HEK293 (cell line): ENCODE measurements at regions not wholly inside any gene's neighbourhood (a gene's known extent, or its start where the extent isn't known, plus 50 kb on each side); places are given as distances from the start of the nearest gene placed in this dataset.

Experiments used
- CTCF ChIA-PET: fragments of 350-600 bp; formaldehyde crosslinking; extraction: SDS; loops from one replicate; lab custom pipeline; 2021; ENCODE audit warnings: antibody characterized with exemption; lab: Yijun Ruan, JAX
- POLR2A ChIA-PET: fragments of 300-600 bp; formaldehyde crosslinking; extraction: SDS; loops from one replicate; lab custom pipeline; 2020; ENCODE audit warnings: antibody characterized with exemption, inconsistent platforms; lab: Yijun Ruan, JAX
- H3K27ac ChIP-seq: fragments of 200-500 bp; sonication (Bioruptor generic); 2 replicates; pipeline ENCODE4 v1.5.1; 2014; ENCODE audit warnings: low read depth, low read length, control low read depth, inconsistent platforms; ENCODE audit errors: extremely low read depth
- H3K36me3 ChIP-seq, 2 experiments: fragments of 200-500 bp in 1 of 2; sonication (Bioruptor generic) in 1 of 2; 1 replicate in 1 of 2; 2 replicates in 1 of 2; pipeline ENCODE4 v1.5.1; 2014 to 2017; ENCODE audit warnings: inconsistent platforms in 2 of 2, low read length in 2 of 2; ENCODE audit not compliant: control insufficient read depth in 2 of 2, insufficient read depth in 1 of 2
- H3K4me1 ChIP-seq: fragments of 200-500 bp; sonication (Bioruptor generic); 2 replicates; pipeline ENCODE4 v1.5.1; 2014; ENCODE audit warnings: mild to moderate bottlenecking, low read length, inconsistent platforms; ENCODE audit not compliant: control insufficient read depth, insufficient read depth
- H3K4me3 ChIP-seq: 2 replicates; pipeline ENCODE4 v1.5.1; 2011; ENCODE audit warnings: low read depth, mild to moderate bottlenecking, control low read depth, low read length, moderate library complexity
- H3K9me3 ChIP-seq: fragments of 200-500 bp; sonication (Bioruptor generic); 2 replicates; pipeline ENCODE4 v1.5.1; 2014; ENCODE audit warnings: low read depth, low read length, inconsistent platforms; ENCODE audit not compliant: control insufficient read depth, insufficient read depth
- CTCF ChIP-seq: fragments of 450-650 bp; formaldehyde crosslinking; IDR thresholded peaks from 2 replicates; pipeline ENCODE4 v1.5.1; 2016; ENCODE audit warnings: missing biosample characterization, missing genetic modification characterization
- FEZF1 ChIP-seq: fragments of 450-650 bp; formaldehyde crosslinking; IDR thresholded peaks from 2 replicates; pipeline ENCODE4 v1.5.1; 2016; ENCODE audit warnings: missing biosample characterization, missing genetic modification characterization
- GLI4 ChIP-seq: fragments of 450-650 bp; formaldehyde crosslinking; IDR thresholded peaks from 2 replicates; pipeline ENCODE4 v1.5.1; 2016; ENCODE audit warnings: missing biosample characterization, missing genetic modification characterization
- HOXA7 ChIP-seq: sonication (generic); formaldehyde crosslinking; IDR thresholded peaks from 2 replicates; pipeline ENCODE4 v1.8.1; 2022; ENCODE audit warnings: missing genetic modification reagents, borderline replicate concordance
- HOXC10 ChIP-seq: sonication (generic); formaldehyde crosslinking; IDR thresholded peaks from 2 replicates; pipeline ENCODE4 v1.8.1; 2023; ENCODE audit warnings: mild to moderate bottlenecking, missing genetic modification reagents
- IKZF3 ChIP-seq: fragments of 450-650 bp; IDR thresholded peaks from 2 replicates; pipeline ENCODE4 v1.5.0; 2018; ENCODE audit warnings: missing biosample characterization, mild to moderate bottlenecking, missing genetic modification characterization, moderate library complexity
- KLF17 ChIP-seq: fragments of 450-650 bp; formaldehyde crosslinking; IDR thresholded peaks from 2 replicates; pipeline ENCODE4 v1.5.1; 2016; ENCODE audit warnings: missing biosample characterization, missing genetic modification characterization
- PRDM2 ChIP-seq: fragments of 450-650 bp; formaldehyde crosslinking; IDR thresholded peaks from 2 replicates; pipeline ENCODE4 v1.5.1; 2016; ENCODE audit warnings: missing biosample characterization, missing genetic modification characterization, borderline replicate concordance
- SP3 ChIP-seq: fragments of 450-650 bp; formaldehyde crosslinking; IDR thresholded peaks from 2 replicates; pipeline ENCODE4 v1.5.1; 2016; ENCODE audit warnings: missing biosample characterization, missing genetic modification characterization
- TCF7L2 ChIP-seq: IDR thresholded peaks from 2 replicates; pipeline ENCODE4 v1.6.1; 2011; ENCODE audit warnings: low read depth, mild to moderate bottlenecking, inconsistent platforms, low read length, moderate library complexity, borderline replicate concordance
- ZBTB7A ChIP-seq: fragments of 450-650 bp; formaldehyde crosslinking; IDR thresholded peaks from 2 replicates; pipeline ENCODE4 v1.5.1; 2016; ENCODE audit warnings: low read depth, missing biosample characterization, missing genetic modification characterization
- ZNF10 ChIP-seq: fragments of 450-650 bp; formaldehyde crosslinking; IDR thresholded peaks from 2 replicates; pipeline ENCODE4 v1.5.1; 2017; ENCODE audit warnings: missing biosample characterization, missing genetic modification characterization
- ZNF133 ChIP-seq: fragments of 450-650 bp; formaldehyde crosslinking; IDR thresholded peaks from 2 replicates; pipeline ENCODE4 v1.5.1; 2016; ENCODE audit warnings: missing biosample characterization, missing genetic modification characterization
- ZNF19 ChIP-seq: fragments of 450-650 bp; formaldehyde crosslinking; IDR thresholded peaks from 2 replicates; pipeline ENCODE4; 2016; ENCODE audit warnings: missing biosample characterization, missing genetic modification characterization, low read depth
- ZNF311 ChIP-seq: fragments of 450-650 bp; formaldehyde crosslinking; IDR thresholded peaks from 2 replicates; pipeline ENCODE4 v1.5.1; 2017; ENCODE audit warnings: missing biosample characterization, missing genetic modification characterization, borderline replicate concordance
- ZNF785 ChIP-seq: fragments of 450-650 bp; formaldehyde crosslinking; IDR thresholded peaks from 2 replicates; pipeline ENCODE4 v1.5.1; 2016; ENCODE audit warnings: missing biosample characterization, missing genetic modification characterization
- ZSCAN4 ChIP-seq: fragments of 450-650 bp; formaldehyde crosslinking; IDR thresholded peaks from 2 replicates; pipeline ENCODE4 v1.5.1; 2017; ENCODE audit warnings: missing biosample characterization, missing genetic modification characterization

DNA sequence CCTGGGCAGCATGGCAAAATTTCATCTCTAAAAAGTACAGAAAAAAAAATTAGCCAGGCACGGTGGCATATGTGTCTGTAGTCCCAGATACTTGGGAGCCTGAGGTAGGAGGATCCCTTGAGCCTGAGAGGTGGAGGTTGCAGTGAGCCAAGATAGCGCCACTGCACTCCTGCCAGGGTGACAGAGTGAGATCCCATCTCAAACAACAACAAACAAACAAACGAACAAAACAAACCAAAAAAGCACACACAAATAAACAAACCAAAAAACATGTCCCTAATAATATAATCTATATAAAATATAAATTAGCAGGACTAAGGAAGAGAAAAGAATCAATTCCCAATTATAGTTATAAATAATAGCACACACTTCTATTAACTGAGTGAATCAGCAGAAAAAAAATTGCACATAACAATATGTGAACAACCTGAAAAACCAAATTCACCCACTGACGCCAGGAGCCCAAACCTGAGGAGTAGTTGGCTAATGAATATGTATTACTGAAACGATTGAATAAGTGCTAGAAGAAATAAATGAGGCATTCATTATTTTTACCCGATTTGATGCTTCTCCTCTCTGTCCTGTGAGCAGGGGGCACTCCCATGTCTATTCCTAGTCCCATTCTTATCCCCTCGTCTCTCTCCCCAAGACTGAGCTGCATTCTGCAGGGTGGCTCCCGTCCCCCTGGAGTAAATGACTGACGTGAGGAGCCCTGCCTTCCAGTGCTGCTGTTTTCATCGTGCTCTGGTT lies 108.2 kb upstream of the TOP3B start:
- H3K4me1 ChIP-seq: no peaks in the 10 kb centered on the region
- ChIA-PET CTCF (interaction anchor here (1.0 kb wide), 1 partner anchor 33 kb away, joined by 4 read pairs; no protein-coding TSS in a partner anchor), POLR2A (no interaction called here)
- H3K9me3 ChIP-seq: no peaks in the 10 kb centered on the region
- TF ChIP-seq HOXC10 (CRISPR knock-in tag) (no peak), ZNF785 (tag by site-specific recombination) (no peak), HOXA7 (CRISPR knock-in tag) (no peak), IKZF3 (tag by site-specific recombination) (no peak), CTCF (no peak), ZNF311 (no peak), KLF17 (no peak), ZNF133 (tag by site-specific recombination) (no peak), SP3 (tag by site-specific recombination) (no peak), ZNF19 (tag by site-specific recombination) (no peak), ZBTB7A (tag by site-specific recombination) (no peak), ZNF10 (tag by site-specific recombination) (no peak), ZSCAN4 (tag by site-specific recombination) (no peak)
- no peaks in the 10 kb centered on the region for H3K36me3 ChIP-seq
- no peak overlapping the region for H3K4me3 ChIP-seq
- no peak overlapping the region for H3K27ac ChIP-seq

- POLR2A ChIA-PET: no interaction called here
- H3K36me3 ChIP-seq: no peaks in the 10 kb centered on the region
- TF ChIP-seq TCF7L2 (no peak), ZBTB7A (tag by site-specific recombination) (no peak), PRDM2 (no peak), GLI4 (tag by site-specific recombination) (no peak), FEZF1 (tag by site-specific recombination) (no peak), IKZF3 (tag by site-specific recombination) (no peak)
- TF ChIP-seq, all 188 proteins: peak for 0
- H3K27ac ChIP-seq: no peak overlapping the region
- no peak overlapping the region for H3K4me3 ChIP-seq
- CTCF ChIA-PET: interaction anchor here (1.5 kb wide), 1 partner anchor 29 kb away, joined by 4 read pairs; no protein-coding TSS in a partner anchor
- H3K4me1 ChIP-seq: no peaks in the 10 kb centered on the region
- H3K9me3 ChIP-seq: no peaks in the 10 kb centered on the region
Observed at GRCh38 chr22:22089459-22090308, 107.1 kb upstream of the TOP3B start.
